ENCODE measurements at regions not wholly inside any gene's neighbourhood (a gene's known extent, or its start where the extent isn't known, plus 50 kb on each side); places are given as distances from the start of the nearest gene placed in this dataset.

DNA sequence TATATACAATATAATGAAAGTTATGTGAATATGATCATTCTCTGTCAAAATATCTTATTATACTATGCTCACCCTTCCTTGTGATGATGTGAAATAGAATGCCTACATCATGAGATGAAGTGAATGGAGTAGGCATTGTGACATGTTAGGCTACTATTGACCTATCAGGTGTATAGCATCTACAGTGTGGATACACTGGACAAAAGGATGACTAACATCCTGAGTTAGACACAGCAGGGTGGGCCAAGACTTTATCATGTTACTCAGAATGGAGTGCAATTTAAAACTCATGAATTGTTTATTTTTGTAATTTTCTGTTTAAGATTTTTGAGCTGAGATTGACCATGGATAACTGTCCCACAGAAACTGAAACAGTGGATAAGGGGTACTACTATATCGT is 53.4 kb upstream of the NAV3 start:
- no peak overlapping the region for H3K27ac Mint-ChIP-seq
- DNase-seq (no peak), ATAC-seq (no peak)
- H3K9me3 ChIP-seq (ENCODE audit: control insufficient read depth, low read length, poor library complexity, severe bottlenecking): no peaks in the 10 kb centered on the region
- H3K27me3 Mint-ChIP-seq: no peaks in the 10 kb centered on the region
- no peaks in the 10 kb centered on the region for H3K4me1 Mint-ChIP-seq
- no peaks in the 10 kb centered on the region for H3K36me3 Mint-ChIP-seq (ENCODE audit: low read depth)
- H3K4me3 Mint-ChIP-seq: no peak overlapping the region

DNA sequence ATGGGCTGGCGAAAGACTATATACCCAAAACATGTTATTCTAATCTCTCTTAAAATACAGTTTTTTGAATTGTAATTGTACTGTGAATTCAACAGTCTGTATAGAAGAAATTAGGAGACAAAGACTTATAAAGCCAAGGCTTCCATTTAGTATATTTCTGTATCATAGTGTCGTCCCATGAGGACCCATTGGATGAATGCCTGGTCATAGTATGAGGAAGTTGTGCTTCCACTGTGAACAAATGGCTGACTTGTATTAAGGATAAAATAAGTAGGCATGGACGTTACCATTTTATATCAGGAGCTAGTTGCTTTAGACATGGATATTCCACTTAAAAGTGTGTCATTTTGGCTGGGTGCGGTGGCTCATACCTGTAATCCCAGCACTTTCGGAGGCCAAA is 55.9 kb upstream of the NAV3 start:
- Mint-ChIP-seq H3K27ac (no peak overlapping the region), H3K36me3 (ENCODE audit: low read depth) (no peaks in the 10 kb centered on the region), H3K4me1 (no peaks in the 10 kb centered on the region), H3K4me3 (no peak overlapping the region), H3K27me3 (no peaks in the 10 kb centered on the region)
- ATAC-seq (no peak), DNase-seq (no peak)
- H3K9me3 ChIP-seq (ENCODE audit: control insufficient read depth, low read length, poor library complexity, severe bottlenecking): no peaks in the 10 kb centered on the region

DNA sequence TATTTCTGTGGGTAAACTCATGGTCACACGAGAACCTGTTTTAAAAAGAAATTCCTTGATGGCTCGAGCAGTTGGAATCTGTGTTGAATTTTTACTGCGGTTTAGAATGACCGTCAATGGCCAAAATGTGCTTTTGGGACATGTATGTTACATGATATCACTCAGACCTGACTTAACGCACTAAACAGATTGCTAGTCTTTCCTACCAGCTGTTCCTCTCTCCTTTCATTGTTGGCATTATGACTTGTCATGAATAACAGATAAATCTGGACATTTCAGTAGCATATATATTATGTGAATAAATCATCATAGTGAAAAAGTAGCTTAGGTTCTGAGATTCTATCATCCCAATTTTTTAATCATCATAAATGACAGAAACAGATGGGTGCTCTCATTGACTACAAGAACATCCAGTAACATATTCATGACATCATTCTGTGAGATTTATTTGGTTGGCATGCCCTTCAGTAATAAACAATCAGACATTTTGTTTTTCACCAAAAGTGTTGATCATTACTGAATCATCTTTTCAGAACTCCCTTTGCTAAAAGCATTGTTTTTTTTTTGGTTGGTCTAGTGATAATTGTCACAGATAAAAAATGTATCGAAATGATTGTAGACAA is 57.9 kb upstream of the NAV3 start:
- Mint-ChIP-seq H3K27me3 (no peaks in the 10 kb centered on the region), H3K27ac (no peak overlapping the region), H3K4me3 (no peak overlapping the region), H3K36me3 (ENCODE audit: low read depth) (no peaks in the 10 kb centered on the region), H3K4me1 (no peaks in the 10 kb centered on the region)
- ATAC-seq: no peak
- no peak for DNase-seq
- H3K9me3 ChIP-seq (ENCODE audit: control insufficient read depth, low read length, poor library complexity, severe bottlenecking): no peaks in the 10 kb centered on the region

DNA sequence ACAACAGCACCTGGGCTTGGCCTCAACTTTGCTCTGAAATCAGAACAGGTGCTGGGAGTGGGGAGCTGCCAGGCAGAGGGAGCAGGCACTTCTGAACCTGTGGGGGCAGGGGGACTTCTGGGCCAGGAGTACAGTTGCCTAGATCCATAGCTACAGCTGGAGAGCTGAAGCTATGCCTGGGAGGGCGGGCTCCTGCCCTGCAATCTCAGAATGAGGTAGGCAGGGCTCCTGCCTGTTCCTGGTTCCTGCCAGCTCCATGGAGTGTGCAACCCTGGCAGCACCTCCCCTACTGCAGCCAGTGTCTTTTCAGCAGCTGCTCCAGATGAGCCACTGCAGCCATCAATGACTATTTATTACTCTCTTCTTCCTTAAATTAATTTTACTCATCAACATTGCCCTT is 62.1 kb upstream of the NAV3 start:
- Mint-ChIP-seq H3K36me3 (ENCODE audit: low read depth) (no peaks in the 10 kb centered on the region), H3K4me3 (no peak overlapping the region), H3K4me1 (no peaks in the 10 kb centered on the region), H3K27me3 (no peaks in the 10 kb centered on the region), H3K27ac (no peak overlapping the region)
- ATAC-seq: no peak
- H3K9me3 ChIP-seq (ENCODE audit: control insufficient read depth, low read length, poor library complexity, severe bottlenecking): no peaks in the 10 kb centered on the region
- no peak for DNase-seq

DNA sequence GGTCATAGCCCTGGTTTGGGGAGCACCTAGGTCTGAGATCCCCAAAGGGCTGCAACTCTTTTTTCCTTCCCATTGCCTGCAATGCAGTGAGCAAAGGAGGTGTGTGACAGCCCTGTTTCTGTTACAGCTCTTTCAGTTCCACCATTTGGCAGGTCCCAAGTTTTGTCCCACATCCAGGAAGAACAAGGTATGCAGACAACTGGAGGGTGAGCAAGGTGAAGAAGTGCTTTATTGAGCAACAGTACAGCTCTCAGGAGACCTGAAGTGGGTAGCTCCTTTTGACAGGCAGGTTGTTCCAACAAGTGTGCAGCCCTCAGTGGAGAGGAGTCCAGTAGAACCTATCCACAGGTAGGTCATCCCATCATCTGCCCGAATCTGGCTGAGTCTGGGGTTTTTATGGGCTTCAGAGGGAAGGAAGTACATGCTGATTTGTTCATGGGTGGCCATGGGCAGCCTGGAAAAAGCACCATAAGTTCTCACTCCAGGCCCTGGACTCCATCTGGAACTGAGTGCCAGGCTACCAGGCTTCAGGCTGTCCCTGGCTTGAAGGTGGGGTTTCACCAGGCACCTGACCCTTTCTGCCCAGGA is 62.8 kb upstream of the NAV3 start:
- DNase-seq (no peak), ATAC-seq (no peak)
- Mint-ChIP-seq H3K36me3 (ENCODE audit: low read depth) (no peaks in the 10 kb centered on the region), H3K27ac (no peak overlapping the region), H3K4me1 (no peaks in the 10 kb centered on the region), H3K4me3 (no peak overlapping the region), H3K27me3 (no peaks in the 10 kb centered on the region)
- no peaks in the 10 kb centered on the region for H3K9me3 ChIP-seq (ENCODE audit: control insufficient read depth, low read length, poor library complexity, severe bottlenecking)

DNA sequence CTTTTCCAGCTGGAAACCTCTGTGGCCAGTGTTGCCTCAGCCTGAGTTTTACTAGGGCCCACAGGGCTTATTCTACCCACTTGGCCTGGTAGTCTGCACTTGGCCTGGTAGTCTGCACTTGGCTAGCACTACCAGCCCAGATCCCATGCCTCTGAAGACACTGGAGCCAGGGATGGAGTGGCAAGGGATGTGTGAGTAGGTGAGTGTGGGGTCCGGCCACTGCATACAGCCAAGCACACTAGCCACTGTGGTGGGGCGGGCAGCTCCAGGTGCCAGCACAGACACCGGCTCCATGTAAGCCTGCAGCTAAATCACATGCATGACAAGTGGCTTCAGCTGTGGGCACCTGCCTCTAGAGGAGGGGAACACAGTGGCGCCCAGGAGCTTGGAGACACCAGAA is 63.4 kb upstream of the NAV3 start:
- Mint-ChIP-seq H3K4me3 (no peak overlapping the region), H3K27me3 (no peaks in the 10 kb centered on the region), H3K27ac (no peak overlapping the region), H3K4me1 (no peaks in the 10 kb centered on the region), H3K36me3 (ENCODE audit: low read depth) (no peaks in the 10 kb centered on the region)
- H3K9me3 ChIP-seq (ENCODE audit: control insufficient read depth, low read length, poor library complexity, severe bottlenecking): no peaks in the 10 kb centered on the region
- DNase-seq (no peak), ATAC-seq (no peak)

DNA sequence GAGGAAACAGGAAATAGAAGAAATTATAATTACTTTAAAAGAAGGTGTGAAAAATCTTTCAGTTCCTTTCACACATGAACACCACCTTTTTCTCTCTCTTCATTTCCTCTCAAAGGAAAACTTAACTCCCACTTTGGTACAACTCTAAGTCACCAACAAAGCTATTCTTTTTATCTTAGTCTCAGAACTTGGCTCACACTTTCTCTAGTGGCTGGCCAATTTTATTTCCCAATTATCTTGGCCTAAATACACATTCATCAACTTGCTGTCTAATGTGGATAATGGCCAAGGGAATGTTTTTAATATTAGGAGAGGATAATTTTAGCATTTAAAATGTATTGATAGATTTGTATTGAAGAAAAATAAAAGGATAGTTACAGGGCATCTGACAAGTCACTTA is 64.5 kb upstream of the NAV3 start:
- no peaks in the 10 kb centered on the region for H3K9me3 ChIP-seq (ENCODE audit: control insufficient read depth, low read length, poor library complexity, severe bottlenecking)
- H3K27ac Mint-ChIP-seq: no peak overlapping the region
- H3K36me3 Mint-ChIP-seq (ENCODE audit: low read depth): no peaks in the 10 kb centered on the region
- H3K4me1 Mint-ChIP-seq: no peaks in the 10 kb centered on the region
- H3K27me3 Mint-ChIP-seq: no peaks in the 10 kb centered on the region
- no peak for DNase-seq
- H3K4me3 Mint-ChIP-seq: no peak overlapping the region
- no peak for ATAC-seq

DNA sequence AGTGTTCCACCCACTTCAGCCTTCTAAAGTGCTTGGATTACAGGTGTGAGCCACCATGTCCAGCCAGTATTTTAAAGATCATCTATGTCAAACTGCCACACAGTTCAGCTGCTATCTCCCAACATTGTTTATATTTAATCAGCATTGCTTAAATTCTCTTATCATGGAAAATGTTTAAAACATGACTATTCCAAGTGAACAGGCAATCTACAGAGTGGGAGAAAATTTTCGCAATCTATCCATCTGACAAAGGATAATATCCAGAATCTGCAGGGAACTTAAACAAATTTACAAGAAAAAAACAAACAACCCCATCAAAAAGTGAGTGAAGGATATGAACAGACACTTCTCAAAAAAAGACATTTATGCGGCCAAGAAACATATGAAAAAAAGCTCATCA is 69.4 kb upstream of the NAV3 start:
- no peaks in the 10 kb centered on the region for H3K36me3 Mint-ChIP-seq (ENCODE audit: low read depth)
- no peaks in the 10 kb centered on the region for H3K4me1 Mint-ChIP-seq
- no peak for ATAC-seq
- DNase-seq: no peak
- no peak overlapping the region for H3K27ac Mint-ChIP-seq
- no peak overlapping the region for H3K4me3 Mint-ChIP-seq
- no peaks in the 10 kb centered on the region for H3K27me3 Mint-ChIP-seq
- H3K9me3 ChIP-seq (ENCODE audit: control insufficient read depth, low read length, poor library complexity, severe bottlenecking): no peaks in the 10 kb centered on the region

DNA sequence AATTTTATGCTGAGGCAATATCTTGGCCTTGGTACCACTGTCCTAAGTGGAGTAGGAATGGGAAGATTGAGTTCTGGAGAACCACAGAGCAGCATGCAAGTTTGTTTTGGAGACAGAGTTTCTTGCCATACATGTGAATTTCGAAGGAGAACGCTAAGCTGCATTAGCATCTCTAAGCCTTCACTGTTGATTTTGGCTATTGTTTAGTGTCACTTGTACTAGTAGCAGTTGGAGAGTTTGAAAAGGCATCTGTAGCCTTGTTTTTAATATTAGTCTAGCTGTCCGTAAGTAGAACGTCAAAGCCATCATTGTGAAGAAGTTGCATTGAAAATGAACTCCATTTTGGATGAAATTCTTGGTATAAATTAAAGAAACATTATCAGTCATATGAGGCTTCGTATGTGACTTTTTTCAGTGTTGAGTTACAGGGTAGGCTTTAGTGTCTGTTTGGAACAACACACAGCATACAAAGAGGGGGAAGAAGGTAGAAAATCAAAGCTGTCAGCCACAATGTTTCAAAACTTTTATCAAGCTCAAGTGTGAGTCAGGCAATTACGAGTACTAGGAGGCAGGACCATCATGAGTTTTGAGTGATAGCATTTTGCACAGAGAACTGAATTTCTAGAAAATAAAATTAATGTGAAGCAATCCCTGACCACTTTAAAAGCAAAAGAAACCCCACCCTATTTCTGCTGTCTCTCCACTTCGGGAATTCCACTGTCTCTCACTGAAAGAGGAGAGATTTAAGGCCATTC is 70.2 kb upstream of the NAV3 start:
- H3K9me3 ChIP-seq (ENCODE audit: control insufficient read depth, low read length, poor library complexity, severe bottlenecking): no peaks in the 10 kb centered on the region
- H3K36me3 Mint-ChIP-seq (ENCODE audit: low read depth): no peaks in the 10 kb centered on the region
- ATAC-seq: no peak
- no peaks in the 10 kb centered on the region for H3K4me1 Mint-ChIP-seq
- no peak overlapping the region for H3K27ac Mint-ChIP-seq
- H3K27me3 Mint-ChIP-seq: no peaks in the 10 kb centered on the region
- H3K4me3 Mint-ChIP-seq: no peak overlapping the region
- no peak for DNase-seq

DNA sequence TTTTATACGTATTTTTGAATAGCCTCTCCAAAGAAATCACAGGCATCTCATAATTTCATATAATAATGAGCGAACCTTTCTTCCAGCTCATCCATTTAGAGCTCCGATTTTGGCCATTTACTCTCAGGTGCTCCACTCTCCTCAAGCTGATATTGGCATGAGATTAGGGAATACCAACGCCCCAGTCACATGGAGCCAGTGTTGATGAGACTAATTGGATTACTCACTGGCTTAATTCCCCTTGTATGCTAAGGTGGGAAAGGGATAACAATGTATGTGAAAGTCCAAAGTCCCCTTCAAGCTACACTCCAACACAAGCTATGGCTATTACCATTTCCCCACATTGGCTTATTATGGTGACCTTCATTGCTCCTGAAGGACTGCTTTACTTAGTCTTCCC is 76.6 kb upstream of the NAV3 start:
- no peaks in the 10 kb centered on the region for H3K9me3 ChIP-seq (ENCODE audit: control insufficient read depth, low read length, poor library complexity, severe bottlenecking)
- H3K4me3 Mint-ChIP-seq: no peak overlapping the region
- no peaks in the 10 kb centered on the region for H3K36me3 Mint-ChIP-seq (ENCODE audit: low read depth)
- no peak for DNase-seq
- H3K4me1 Mint-ChIP-seq: no peaks in the 10 kb centered on the region
- H3K27me3 Mint-ChIP-seq: no peaks in the 10 kb centered on the region
- no peak for ATAC-seq
- no peak overlapping the region for H3K27ac Mint-ChIP-seq

DNA sequence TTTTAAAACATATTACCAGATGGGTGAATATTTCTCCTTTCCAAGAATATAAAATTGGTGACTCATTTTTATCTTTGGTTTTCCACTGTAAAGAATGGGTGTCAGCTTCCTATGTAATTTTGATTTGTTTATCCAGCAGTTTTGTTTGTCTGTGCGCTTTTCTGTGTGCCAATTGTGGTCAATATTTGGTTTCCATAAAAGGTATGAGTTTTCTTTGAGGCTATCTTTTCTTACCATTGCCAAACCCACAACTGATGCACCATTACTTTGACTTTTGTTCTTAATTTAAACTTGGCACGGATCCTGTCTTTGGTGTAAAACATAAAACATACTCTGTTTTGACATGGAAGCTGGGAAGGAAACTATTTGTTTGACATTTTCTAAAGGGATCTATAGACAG is 78.8 kb upstream of the NAV3 start:
- Mint-ChIP-seq H3K4me1 (no peaks in the 10 kb centered on the region), H3K27me3 (no peaks in the 10 kb centered on the region), H3K36me3 (ENCODE audit: low read depth) (no peaks in the 10 kb centered on the region), H3K4me3 (no peak overlapping the region), H3K27ac (no peak overlapping the region)
- no peaks in the 10 kb centered on the region for H3K9me3 ChIP-seq (ENCODE audit: control insufficient read depth, low read length, poor library complexity, severe bottlenecking)
- DNase-seq: no peak
- ATAC-seq: no peak

DNA sequence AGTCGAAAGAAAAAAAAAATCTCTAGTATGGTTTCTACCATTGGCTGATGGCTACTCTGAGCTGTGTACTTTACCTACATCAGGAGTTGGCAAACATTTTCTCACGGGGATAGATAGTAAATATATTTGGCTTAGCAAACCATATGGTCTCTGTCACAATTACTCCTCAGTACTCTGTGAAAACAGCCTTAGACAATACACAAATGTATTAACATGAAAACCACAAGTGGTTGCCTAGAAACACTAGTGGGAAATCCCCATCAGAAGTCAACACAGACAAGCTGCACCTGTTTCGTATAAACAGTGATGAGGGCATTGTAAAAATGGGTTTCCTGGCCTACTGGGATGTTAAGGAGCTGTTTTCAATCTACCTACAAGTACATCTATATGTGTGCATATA is 84.6 kb upstream of the NAV3 start:
- ATAC-seq: peak; percentile 65
- H3K4me3 Mint-ChIP-seq: no peak overlapping the region
- no peaks in the 10 kb centered on the region for H3K36me3 Mint-ChIP-seq (ENCODE audit: low read depth)
- H3K4me1 Mint-ChIP-seq: no peaks in the 10 kb centered on the region
- no peaks in the 10 kb centered on the region for H3K27me3 Mint-ChIP-seq
- no peaks in the 10 kb centered on the region for H3K9me3 ChIP-seq (ENCODE audit: control insufficient read depth, low read length, poor library complexity, severe bottlenecking)
- DNase-seq: no peak
- peak overlapping the region; percentile 74 for H3K27ac Mint-ChIP-seq

DNA sequence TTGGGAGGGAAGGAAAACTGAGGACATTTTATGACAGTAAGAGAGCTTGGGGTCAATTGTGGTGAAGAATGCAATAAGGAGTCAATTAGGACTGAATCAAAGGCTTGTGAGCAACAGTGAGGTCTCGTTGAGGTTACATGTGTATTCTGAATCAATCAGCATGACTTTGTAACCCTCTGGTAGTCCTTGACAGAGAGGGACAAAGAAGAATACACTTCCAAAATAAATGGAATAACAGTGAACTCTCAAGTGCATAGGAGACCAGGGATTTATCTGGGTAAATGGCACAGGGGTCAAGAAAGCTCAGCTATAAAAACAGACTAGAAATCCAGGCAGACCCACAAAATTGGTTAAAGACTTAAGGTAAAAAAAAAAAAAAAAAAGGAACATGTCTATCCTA is 85.1 kb upstream of the NAV3 start:
- H3K4me3 Mint-ChIP-seq: no peak overlapping the region
- H3K27me3 Mint-ChIP-seq: no peaks in the 10 kb centered on the region
- H3K4me1 Mint-ChIP-seq: no peaks in the 10 kb centered on the region
- no peaks in the 10 kb centered on the region for H3K36me3 Mint-ChIP-seq (ENCODE audit: low read depth)
- no peak overlapping the region for H3K27ac Mint-ChIP-seq
- no peaks in the 10 kb centered on the region for H3K9me3 ChIP-seq (ENCODE audit: control insufficient read depth, low read length, poor library complexity, severe bottlenecking)
- DNase-seq: no peak
- ATAC-seq: no peak

DNA sequence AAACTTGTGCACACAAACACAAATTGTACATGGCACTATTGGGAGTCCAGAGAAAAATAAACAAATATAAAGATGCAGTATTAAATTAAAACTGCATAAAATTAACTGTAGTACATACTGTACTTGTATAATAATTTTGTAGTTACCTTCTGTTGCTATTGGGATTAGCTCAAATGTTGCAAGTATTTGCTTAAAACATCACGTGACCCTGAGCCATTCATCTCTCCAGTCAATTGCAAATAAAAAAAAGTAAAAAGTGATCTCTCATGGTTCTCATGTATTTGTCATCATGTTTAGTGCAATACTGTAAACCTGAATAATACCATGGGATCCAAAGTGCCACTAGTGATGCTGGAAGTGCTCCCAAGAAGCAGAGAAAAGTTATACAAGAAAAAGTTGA is 88.1 kb upstream of the NAV3 start:
- no peaks in the 10 kb centered on the region for H3K9me3 ChIP-seq (ENCODE audit: control insufficient read depth, low read length, poor library complexity, severe bottlenecking)
- H3K4me3 Mint-ChIP-seq: no peak overlapping the region
- no peaks in the 10 kb centered on the region for H3K27me3 Mint-ChIP-seq
- no peak for ATAC-seq
- H3K27ac Mint-ChIP-seq: no peak overlapping the region
- no peak for DNase-seq
- H3K36me3 Mint-ChIP-seq (ENCODE audit: low read depth): no peaks in the 10 kb centered on the region
- H3K4me1 Mint-ChIP-seq: no peaks in the 10 kb centered on the region

All from T-helper 17 cell (primary cell).